IMR-90 (cell line): ENCODE measurements at regions not wholly inside any gene's neighbourhood (a gene's known extent, or its start where the extent isn't known, plus 50 kb on each side); places are given as distances from the start of the nearest gene placed in this dataset.

Source experiments
- ATAC-seq: fragments of 200-7000 bp; cut with Tn5 transposase; 2 replicates; pipeline ENCODE4 v1.9.1; 2020; ENCODE audit warnings: low read depth, mild to moderate bottlenecking, moderate library complexity
- BruUV-seq: library from RNA; stranded (reverse); fragments of 400-500 nt; replicated peaks from 2 replicates; lab custom pipeline; 2021; lab: Mats Ljungman, UMichigan
- CTCF ChIA-PET: fragments of 300-600 bp; formaldehyde crosslinking; extraction: SDS; loops from one replicate; lab custom pipeline; 2021; ENCODE audit warnings: antibody characterized with exemption; lab: Yijun Ruan, JAX
- POLR2A ChIA-PET: fragments of 300-600 bp; sonication (Branson Sonifier 250); formaldehyde crosslinking; loops from one replicate; lab custom pipeline; 2022; ENCODE audit warnings: antibody characterized with exemption; ENCODE audit not compliant: unreplicated experiment; lab: Charles Lee
- DNase-seq: peaks from one replicate; pipeline ENCODE4 v3.0.0; 2013
- H2AFZ ChIP-seq: replicated peaks from 2 replicates; pipeline ENCODE3; 2013; ENCODE audit warnings: low read length, mild to moderate bottlenecking; ENCODE audit not compliant: poor library complexity
- H2AK5ac ChIP-seq: 2 replicates; pipeline ENCODE4 v1.6.1; 2013; ENCODE audit warnings: low read depth, low read length, inconsistent platforms
- H2AK9ac ChIP-seq: replicated peaks from 2 replicates; pipeline ENCODE3; 2013; ENCODE audit warnings: mild to moderate bottlenecking, low read depth, low read length, moderate library complexity; ENCODE audit not compliant: poor library complexity
- H2BK120ac ChIP-seq: 2 replicates; pipeline ENCODE4 v1.6.1; 2013; ENCODE audit warnings: low read depth, low read length, inconsistent platforms
- H2BK15ac ChIP-seq: 3 replicates; pipeline ENCODE4 v1.6.1; 2013; ENCODE audit warnings: low read depth, low read length, inconsistent platforms
- H2BK20ac ChIP-seq: 2 replicates; pipeline ENCODE4 v1.6.1; 2013; ENCODE audit warnings: low read depth, mild to moderate bottlenecking, inconsistent platforms, low read length, moderate library complexity
- H2BK5ac ChIP-seq: 2 replicates; pipeline ENCODE4 v1.6.1; 2013; ENCODE audit warnings: mild to moderate bottlenecking, low read depth, low read length, inconsistent platforms; ENCODE audit not compliant: poor library complexity, severe bottlenecking
- H3K14ac ChIP-seq: replicated peaks from 2 replicates; pipeline ENCODE4 v1.6.1; 2013; ENCODE audit warnings: low read depth, low read length, inconsistent platforms
- H3K18ac ChIP-seq: 2 replicates; pipeline ENCODE4 v1.6.1; 2013; ENCODE audit warnings: low read depth, low read length, control low read depth
- H3K23ac ChIP-seq: 2 replicates; pipeline ENCODE4 v1.6.1; 2013; ENCODE audit warnings: low read depth, low read length, inconsistent platforms
- H3K27ac ChIP-seq: 2 replicates; pipeline ENCODE4 v1.5.1; 2013; ENCODE audit warnings: mild to moderate bottlenecking, control low read depth, low read length; ENCODE audit not compliant: insufficient read depth
- H3K27me3 ChIP-seq: 2 replicates; pipeline ENCODE4 v1.6.1; 2013; ENCODE audit warnings: low read length; ENCODE audit not compliant: control insufficient read depth, insufficient read depth
- H3K36me3 ChIP-seq: 2 replicates; pipeline ENCODE4 v1.6.1; 2013; ENCODE audit warnings: low read length, mixed read lengths; ENCODE audit not compliant: control insufficient read depth, insufficient read depth
- H3K4ac ChIP-seq: 2 replicates; pipeline ENCODE4 v1.6.1; 2013; ENCODE audit warnings: low read depth, low read length, inconsistent platforms
- H3K4me1 ChIP-seq: 2 replicates; pipeline ENCODE4 v1.6.1; 2013; ENCODE audit warnings: low read length, mixed read lengths; ENCODE audit not compliant: control insufficient read depth, insufficient read depth
- H3K4me2 ChIP-seq: 2 replicates; pipeline ENCODE4 v1.6.1; 2013; ENCODE audit warnings: low read depth, mild to moderate bottlenecking, control low read depth, low read length, moderate library complexity
- H3K4me3 ChIP-seq: 2 replicates; pipeline ENCODE4 v1.5.1; 2013; ENCODE audit warnings: low read depth, mild to moderate bottlenecking, control low read depth, low read length, moderate library complexity; ENCODE audit not compliant: insufficient read depth
- H3K56ac ChIP-seq: 2 replicates; pipeline ENCODE4 v1.6.1; 2013; ENCODE audit warnings: low read length, inconsistent platforms; ENCODE audit not compliant: insufficient read depth; ENCODE audit errors: extremely low read depth
- H3K79me1 ChIP-seq, 2 experiments: 2 replicates each; pipeline ENCODE4 v1.6.1; 2013; ENCODE audit warnings: low read length in 2 of 2, inconsistent platforms in 1 of 2, low read depth in 1 of 2
- H3K9ac ChIP-seq: 2 replicates; pipeline ENCODE4 v1.6.1; 2013; ENCODE audit warnings: low read depth, low read length, control low read depth
- H3K9me1 ChIP-seq: 2 replicates; pipeline ENCODE4 v1.6.1; 2013; ENCODE audit warnings: low read length, inconsistent platforms; ENCODE audit not compliant: insufficient read depth
- H3K9me3 ChIP-seq: 2 replicates; pipeline ENCODE4 v1.6.1; 2013; ENCODE audit warnings: low read length; ENCODE audit not compliant: control insufficient read depth, insufficient read depth
- H4K20me1 ChIP-seq: 2 replicates; pipeline ENCODE4 v1.6.1; 2013; ENCODE audit warnings: low read length, inconsistent platforms; ENCODE audit not compliant: insufficient read depth
- H4K5ac ChIP-seq: 2 replicates; pipeline ENCODE4 v1.6.1; 2013; ENCODE audit warnings: mild to moderate bottlenecking, low read depth, low read length, control low read depth
- H4K8ac ChIP-seq, 2 experiments: 2 replicates each; pipeline ENCODE4 v1.6.1; 2013; ENCODE audit warnings: low read depth in 2 of 2, low read length in 2 of 2, control low read depth in 1 of 2, inconsistent platforms in 1 of 2
- H4K91ac ChIP-seq: 2 replicates; pipeline ENCODE4 v1.6.1; 2013; ENCODE audit warnings: low read depth, low read length, inconsistent platforms; ENCODE audit not compliant: insufficient read depth
- BHLHE40 ChIP-seq: fragments of 150-350 bp; IDR thresholded peaks from 2 replicates; pipeline ENCODE4 v1.6.1; 2016; ENCODE audit warnings: mild to moderate bottlenecking, low read depth, low read length
- CEBPB ChIP-seq: IDR thresholded peaks from 2 replicates; pipeline ENCODE4 v1.6.1; 2012; ENCODE audit warnings: low read depth, low read length, improper control_type of control experiment
- CHD1 ChIP-seq: IDR thresholded peaks from 2 replicates; pipeline ENCODE4 v1.6.1; 2012; ENCODE audit warnings: low read depth, low read length, improper control_type of control experiment
- FOS ChIP-seq: fragments of 150-350 bp; IDR thresholded peaks from 2 replicates; pipeline ENCODE4 v1.6.1; 2016; ENCODE audit warnings: low read depth, low read length
- MAFK ChIP-seq: IDR thresholded peaks from 2 replicates; pipeline ENCODE4 v1.6.1; 2012; ENCODE audit warnings: low read depth, low read length, improper control_type of control experiment
- MAZ ChIP-seq: IDR thresholded peaks from 2 replicates; pipeline ENCODE4 v1.6.1; 2012; ENCODE audit warnings: low read depth, mild to moderate bottlenecking, low read length, improper control_type of control experiment, moderate library complexity, borderline replicate concordance
- MXI1 ChIP-seq: IDR thresholded peaks from 2 replicates; pipeline ENCODE4 v1.6.1; 2012; ENCODE audit warnings: low read depth, mild to moderate bottlenecking, low read length, moderate library complexity, borderline replicate concordance
- NFE2L2 ChIP-seq: fragments of 150-350 bp; IDR thresholded peaks from 2 replicates; pipeline ENCODE4 v1.6.1; 2016; ENCODE audit warnings: low read depth, mild to moderate bottlenecking, low read length
- POLR2A ChIP-seq: IDR thresholded peaks from 2 replicates; pipeline ENCODE4 v1.6.1; 2012; ENCODE audit warnings: mild to moderate bottlenecking, low read depth, low read length
- RAD21 ChIP-seq: IDR thresholded peaks from 2 replicates; pipeline ENCODE4 v1.6.1; 2012; ENCODE audit warnings: low read length, improper control_type of control experiment
- RCOR1 ChIP-seq: IDR thresholded peaks from 2 replicates; pipeline ENCODE4 v1.6.1; 2012; ENCODE audit warnings: mild to moderate bottlenecking, low read length, improper control_type of control experiment; ENCODE audit not compliant: insufficient replicate concordance
- RFX5 ChIP-seq: IDR thresholded peaks from 2 replicates; pipeline ENCODE4 v1.8.0; 2012; ENCODE audit warnings: low read depth, mild to moderate bottlenecking, low read length, moderate library complexity
- SMC3 ChIP-seq: fragments of 150-350 bp; IDR thresholded peaks from 2 replicates; pipeline ENCODE4 v1.6.1; 2016; ENCODE audit warnings: low read depth, mild to moderate bottlenecking, antibody characterized with exemption, low read length, moderate library complexity
- WGBS, 2 experiments: methylation state at CpG; one replicate each; pipeline versions ENCODE4 v1.1.5 to v1.1.7; 2013; ENCODE audit warnings: missing lambda C conversion rate in 2 of 2; ENCODE audit not compliant: insufficient read length in 1 of 2; ENCODE audit errors: extremely low coverage in 2 of 2; 5-methylcytosine and 5-hydroxymethylcytosine counted together
- dilution Hi-C: fragments of 300-500 bp; cut with HindIII; formaldehyde crosslinking; loops from one replicate; pipeline ENCODE4 v1.14.3; 2018; ENCODE audit warnings: low sequenced_read_pairs; ENCODE audit not compliant: unreplicated experiment
- in situ Hi-C: fragments of 300-500 bp; cut with MboI; formaldehyde crosslinking; loops from 3 replicates; pipeline ENCODE4 v1.14.3; 2019; ENCODE audit warnings: low sequenced_read_pairs, inconsistent platforms, mixed read lengths
- intact Hi-C: fragments of 100-400 bp; cut with micrococcal nuclease; formaldehyde crosslinking; loops from 2 replicates; pipeline ENCODE4 v1.10.0; 2022
- TF ChIP-seq, protein P1 (sequence below): conservative IDR thresholded peaks from 2 replicates; pipeline ENCODE4 v1.5.1; 2012; ENCODE audit warnings: mild to moderate bottlenecking, low read depth, low read length, improper control_type of control experiment
- TF ChIP-seq, protein P2 (sequence below): fragments of 150-350 bp; IDR thresholded peaks from 2 replicates; pipeline ENCODE4 v1.6.1; 2017; ENCODE audit warnings: mild to moderate bottlenecking, antibody characterized with exemption, low read length, low read depth
- TF ChIP-seq, protein P3 (sequence below): fragments of 150-350 bp; IDR thresholded peaks from 2 replicates; pipeline ENCODE4 v1.6.1; 2016; ENCODE audit warnings: low read depth, mild to moderate bottlenecking, low read length, moderate library complexity, borderline replicate concordance

DNA sequence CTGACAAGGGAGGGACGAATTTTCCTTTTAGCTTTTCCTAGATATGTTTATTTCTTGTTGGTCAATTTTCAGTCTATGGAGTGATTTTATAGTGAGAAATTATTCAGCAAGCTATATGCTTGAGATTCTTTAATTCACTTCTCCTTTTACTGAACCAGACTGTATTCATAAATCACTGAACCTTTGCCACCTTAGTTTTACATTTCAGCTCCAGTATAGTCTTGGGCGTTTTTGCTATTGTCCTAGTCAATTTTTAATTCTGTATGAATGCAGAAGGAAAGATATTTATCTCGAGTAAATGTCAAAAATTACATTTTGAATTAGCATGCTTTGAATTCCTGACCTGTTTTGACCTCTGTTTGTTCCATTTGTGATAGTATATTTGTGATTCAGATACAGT, 468.9 kb downstream of the IPMK start:
- intact Hi-C loops (no loop called here), in situ Hi-C loops (no loop called here), dilution Hi-C loops (no loop called here)
- Histone ChIP-seq H3K56ac (no peak overlapping the region), H2BK20ac (no peak overlapping the region), H3K4me1 (no peaks in the 10 kb centered on the region), H4K5ac (no peak overlapping the region), H3K4me2 (no peak overlapping the region), H2BK15ac (no peak overlapping the region), H2BK120ac (no peak overlapping the region), H3K79me1 (no peaks in the 10 kb centered on the region), H3K23ac (no peak overlapping the region), H3K9me3 (no peaks in the 10 kb centered on the region), H2BK5ac (no peak overlapping the region), H3K18ac (no peak overlapping the region), H2AK9ac (no peak overlapping the region), H3K36me3 (no peaks in the 10 kb centered on the region), H3K9ac (no peak overlapping the region), H3K14ac (no peak overlapping the region), H3K27me3 (no peaks in the 10 kb centered on the region), H3K27ac (no peak overlapping the region), H4K20me1 (no peaks in the 10 kb centered on the region), H3K4ac (no peak overlapping the region), H4K8ac (no peak overlapping the region), H3K4me3 (no peak overlapping the region), H2AFZ (no peak overlapping the region), H3K9me1 (no peaks in the 10 kb centered on the region), H2AK5ac (no peak overlapping the region), H4K91ac (no peak overlapping the region)
- no peak for DNase-seq
- no TSS peak for BruUV-seq
- POLR2A ChIA-PET: no interaction called here
- no peak for ATAC-seq
- no CpG with 5 or more reads among the region's 3 CpGs for whole genome bisulfite sequencing, 2 experiments
- CTCF ChIA-PET: no interaction called here
- no peak for TF ChIP-seq BHLHE40
- TF ChIP-seq POLR2A: no peak
- TF ChIP-seq, protein P1, sequence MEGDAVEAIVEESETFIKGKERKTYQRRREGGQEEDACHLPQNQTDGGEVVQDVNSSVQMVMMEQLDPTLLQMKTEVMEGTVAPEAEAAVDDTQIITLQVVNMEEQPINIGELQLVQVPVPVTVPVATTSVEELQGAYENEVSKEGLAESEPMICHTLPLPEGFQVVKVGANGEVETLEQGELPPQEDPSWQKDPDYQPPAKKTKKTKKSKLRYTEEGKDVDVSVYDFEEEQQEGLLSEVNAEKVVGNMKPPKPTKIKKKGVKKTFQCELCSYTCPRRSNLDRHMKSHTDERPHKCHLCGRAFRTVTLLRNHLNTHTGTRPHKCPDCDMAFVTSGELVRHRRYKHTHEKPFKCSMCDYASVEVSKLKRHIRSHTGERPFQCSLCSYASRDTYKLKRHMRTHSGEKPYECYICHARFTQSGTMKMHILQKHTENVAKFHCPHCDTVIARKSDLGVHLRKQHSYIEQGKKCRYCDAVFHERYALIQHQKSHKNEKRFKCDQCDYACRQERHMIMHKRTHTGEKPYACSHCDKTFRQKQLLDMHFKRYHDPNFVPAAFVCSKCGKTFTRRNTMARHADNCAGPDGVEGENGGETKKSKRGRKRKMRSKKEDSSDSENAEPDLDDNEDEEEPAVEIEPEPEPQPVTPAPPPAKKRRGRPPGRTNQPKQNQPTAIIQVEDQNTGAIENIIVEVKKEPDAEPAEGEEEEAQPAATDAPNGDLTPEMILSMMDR: no peak
- TF ChIP-seq MAFK: no peak
- no peak for TF ChIP-seq SMC3
- TF ChIP-seq, protein P2, sequence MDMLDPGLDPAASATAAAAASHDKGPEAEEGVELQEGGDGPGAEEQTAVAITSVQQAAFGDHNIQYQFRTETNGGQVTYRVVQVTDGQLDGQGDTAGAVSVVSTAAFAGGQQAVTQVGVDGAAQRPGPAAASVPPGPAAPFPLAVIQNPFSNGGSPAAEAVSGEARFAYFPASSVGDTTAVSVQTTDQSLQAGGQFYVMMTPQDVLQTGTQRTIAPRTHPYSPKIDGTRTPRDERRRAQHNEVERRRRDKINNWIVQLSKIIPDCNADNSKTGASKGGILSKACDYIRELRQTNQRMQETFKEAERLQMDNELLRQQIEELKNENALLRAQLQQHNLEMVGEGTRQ: no peak
- TF ChIP-seq RAD21: no peak
- no peak for TF ChIP-seq MAZ
- TF ChIP-seq CHD1: no peak
- TF ChIP-seq MXI1: no peak
- no peak for TF ChIP-seq FOS
- TF ChIP-seq CEBPB: no peak
- no peak for TF ChIP-seq RCOR1
- TF ChIP-seq RFX5: no peak
- TF ChIP-seq NFE2L2: no peak
- TF ChIP-seq, protein P3, sequence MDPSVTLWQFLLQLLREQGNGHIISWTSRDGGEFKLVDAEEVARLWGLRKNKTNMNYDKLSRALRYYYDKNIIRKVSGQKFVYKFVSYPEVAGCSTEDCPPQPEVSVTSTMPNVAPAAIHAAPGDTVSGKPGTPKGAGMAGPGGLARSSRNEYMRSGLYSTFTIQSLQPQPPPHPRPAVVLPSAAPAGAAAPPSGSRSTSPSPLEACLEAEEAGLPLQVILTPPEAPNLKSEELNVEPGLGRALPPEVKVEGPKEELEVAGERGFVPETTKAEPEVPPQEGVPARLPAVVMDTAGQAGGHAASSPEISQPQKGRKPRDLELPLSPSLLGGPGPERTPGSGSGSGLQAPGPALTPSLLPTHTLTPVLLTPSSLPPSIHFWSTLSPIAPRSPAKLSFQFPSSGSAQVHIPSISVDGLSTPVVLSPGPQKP: no peak
